Activated CD4-positive, alpha-beta T cell treated with anti-CD3 and anti-CD28 coated beads for 48 hours (primary cell): ENCODE measurements at regions not wholly inside any gene's neighbourhood (a gene's known extent, or its start where the extent isn't known, plus 50 kb on each side); places are given as distances from the start of the nearest gene placed in this dataset.
"Not testable (repeated sequence)": the region's sequence is repeated elsewhere in the genome, so short reads cannot be mapped to it uniquely, and the experiment has no call there.

Experiments used
- DNase-seq: peaks from one replicate; pipeline ENCODE4 v3.0.0-alpha.2; 2020

DNA sequence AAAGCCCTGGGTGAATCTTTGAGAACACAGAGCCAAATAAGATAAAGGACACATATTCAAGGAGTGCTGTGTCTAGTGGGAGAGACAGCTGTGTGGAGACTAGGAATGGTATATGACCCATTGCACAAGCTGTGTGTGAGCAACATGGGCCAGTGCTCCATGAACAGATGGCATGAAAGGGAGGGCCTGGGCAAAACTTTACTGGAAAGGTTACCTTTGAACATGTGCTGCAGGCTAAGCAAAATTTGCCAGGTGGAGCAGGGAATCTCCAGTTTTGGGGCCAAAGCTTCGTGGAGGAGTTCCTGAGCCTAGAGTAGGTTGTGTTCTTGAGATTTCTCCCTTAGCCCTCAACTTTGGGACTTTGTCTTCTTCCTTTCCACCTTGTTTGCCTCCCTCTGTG is 446.1 kb upstream of the PROX1 start:
- no peak for DNase-seq

- not testable (repeated sequence) for DNase-seq
Measured at GRCh38 chr1:213545181-213545580, 442.6 kb upstream of the PROX1 start.

DNA sequence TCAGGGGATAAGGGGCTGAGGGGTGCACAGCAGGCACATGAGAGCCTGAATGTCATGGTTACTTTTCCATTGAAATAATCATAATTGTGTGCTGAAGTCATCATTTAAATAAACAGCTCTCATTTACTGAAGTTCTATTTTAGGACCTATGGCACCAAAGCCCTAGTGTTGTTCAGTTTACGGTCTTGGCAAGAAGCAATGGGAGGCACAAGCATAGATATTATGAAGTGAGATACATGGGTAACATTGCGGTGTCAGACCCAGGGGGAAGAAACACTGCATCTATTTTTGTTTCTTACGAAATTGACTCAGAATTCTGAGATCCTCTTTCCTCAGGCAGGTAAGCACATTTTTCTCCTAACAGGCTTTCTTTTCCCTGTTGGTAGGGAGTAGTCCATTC is 437.8 kb upstream of the PROX1 start:
- DNase-seq = no peak

DNA sequence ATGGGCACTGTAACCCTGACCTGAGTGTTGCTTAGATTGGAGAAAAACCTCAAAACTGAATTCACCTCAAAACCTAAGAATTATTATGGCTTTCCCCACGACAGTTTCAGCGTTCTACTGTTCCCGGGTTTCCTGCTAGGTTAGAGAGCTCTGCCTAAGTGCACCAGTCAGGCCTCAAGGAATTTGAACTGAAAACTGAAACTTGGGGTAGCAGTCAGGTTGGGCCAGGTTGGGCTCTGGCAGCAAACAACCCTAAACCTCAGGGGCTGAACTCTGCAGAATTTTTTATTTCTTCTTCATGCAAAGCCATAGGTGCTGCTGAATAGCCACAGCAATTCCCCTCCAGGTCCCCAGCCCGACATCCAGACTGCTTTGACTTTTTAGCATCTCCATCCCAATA is 437.0 kb upstream of the PROX1 start:
- no peak for DNase-seq

DNA sequence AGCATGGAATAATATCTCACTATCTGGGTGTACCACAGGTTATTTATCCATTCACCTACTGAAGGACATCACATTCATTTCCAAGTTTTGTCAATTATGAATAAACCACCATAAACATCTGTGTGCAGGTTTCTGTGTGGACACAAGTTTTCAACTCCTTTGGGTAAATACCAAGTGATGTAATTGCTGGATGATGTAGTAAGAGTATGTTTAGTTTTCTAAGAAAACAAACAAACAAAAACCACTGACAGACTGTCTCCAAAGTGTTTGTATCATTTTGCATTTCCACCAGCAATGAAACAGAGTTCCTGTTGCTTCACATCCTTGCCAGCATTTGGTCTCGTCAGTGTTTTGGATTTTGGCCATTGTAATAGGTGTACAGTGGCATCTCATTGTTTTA is 435.7 kb upstream of the PROX1 start:
- DNase-seq = no peak

DNA sequence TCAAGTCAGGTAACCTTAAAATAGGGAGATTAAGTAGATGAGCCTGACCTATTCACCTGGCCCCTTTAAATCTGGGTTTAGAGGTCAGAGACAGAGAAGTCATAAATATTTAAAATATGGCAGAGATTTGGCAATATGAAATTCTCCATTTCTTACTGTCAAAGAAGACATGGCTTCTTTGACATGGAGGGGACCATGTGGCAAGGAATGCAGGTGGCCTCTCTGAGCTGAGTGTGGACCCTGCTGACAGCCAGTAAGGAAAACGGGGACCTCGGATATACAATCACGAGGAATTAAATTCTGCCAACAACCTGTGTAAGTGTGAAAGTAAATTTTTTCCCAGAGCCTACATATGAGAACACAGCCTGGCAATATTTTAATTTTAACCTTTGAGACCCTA is 427.5 kb upstream of the PROX1 start:
- no peak for DNase-seq

GRCh38 chr1:213561870-213562269 is 425.9 kb upstream of the PROX1 start:
- no peak for DNase-seq

- DNase-seq = no peak
Measured at GRCh38 chr1:213564215-213564659, 423.5 kb upstream of the PROX1 start.

DNA sequence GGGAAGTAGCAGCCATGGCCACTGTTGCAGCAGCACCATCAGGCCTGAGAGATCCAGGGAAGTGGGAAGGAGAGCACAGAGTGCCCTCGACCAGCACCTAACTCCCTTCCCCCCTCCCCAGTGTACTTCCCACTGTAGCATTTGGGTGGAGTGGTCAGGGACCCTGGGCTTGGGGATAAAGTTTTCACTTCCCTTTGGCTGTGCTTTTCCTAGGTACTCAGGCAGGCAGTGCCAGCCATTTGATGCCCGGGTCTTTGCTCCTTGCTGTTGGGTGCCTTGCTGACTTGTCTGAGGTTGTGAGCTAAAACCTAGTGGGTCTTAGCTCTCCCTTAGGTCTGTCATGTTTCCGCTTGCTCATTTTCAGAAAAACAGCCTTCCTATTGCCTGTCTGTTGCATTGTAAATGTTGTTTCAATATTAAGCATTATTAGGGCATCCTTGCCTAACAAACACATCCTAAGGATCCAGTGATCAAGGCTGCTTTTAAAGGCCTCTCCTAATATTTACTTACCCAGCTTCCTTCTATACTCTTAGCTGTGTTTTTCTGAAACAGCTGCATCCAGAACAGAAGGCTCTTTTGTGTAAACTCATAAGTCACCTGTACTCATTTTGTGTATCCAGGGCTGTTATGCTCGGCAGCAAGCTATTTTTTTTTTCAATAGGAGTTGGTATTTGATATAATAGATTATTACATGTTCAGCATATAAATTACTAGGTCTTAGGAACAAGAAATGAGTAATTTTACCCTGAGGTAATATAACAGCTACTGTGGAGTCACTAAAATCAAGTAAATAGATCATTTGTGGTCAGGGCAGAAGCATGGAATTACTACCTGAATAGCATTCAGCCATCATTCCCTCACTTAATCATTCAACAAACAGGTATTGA is 418.6 kb upstream of the PROX1 start:
- DNase-seq = no peak

DNA sequence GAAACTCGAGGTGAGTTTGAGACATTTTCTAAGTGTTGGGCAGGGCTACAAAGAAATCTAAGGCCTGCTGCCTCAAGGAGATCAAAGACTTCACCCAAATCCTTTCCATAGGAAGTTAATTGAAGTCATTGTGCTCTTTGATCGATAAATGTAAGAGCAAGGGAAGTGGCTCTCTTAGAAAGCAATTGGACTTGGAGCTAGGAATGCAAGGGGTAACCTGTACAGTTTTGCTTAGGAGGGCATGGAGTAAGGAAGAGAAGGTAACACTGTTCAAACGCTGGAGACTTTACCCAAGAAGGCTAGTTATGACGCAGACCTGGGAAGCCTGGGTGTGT is 418.0 kb upstream of the PROX1 start:
- no peak for DNase-seq

- no peak for DNase-seq
Measured at GRCh38 chr1:213570487-213570886, 417.3 kb upstream of the PROX1 start.

- no peak for DNase-seq
Measured at GRCh38 chr1:213571419-213571818, 416.4 kb upstream of the PROX1 start.

DNA sequence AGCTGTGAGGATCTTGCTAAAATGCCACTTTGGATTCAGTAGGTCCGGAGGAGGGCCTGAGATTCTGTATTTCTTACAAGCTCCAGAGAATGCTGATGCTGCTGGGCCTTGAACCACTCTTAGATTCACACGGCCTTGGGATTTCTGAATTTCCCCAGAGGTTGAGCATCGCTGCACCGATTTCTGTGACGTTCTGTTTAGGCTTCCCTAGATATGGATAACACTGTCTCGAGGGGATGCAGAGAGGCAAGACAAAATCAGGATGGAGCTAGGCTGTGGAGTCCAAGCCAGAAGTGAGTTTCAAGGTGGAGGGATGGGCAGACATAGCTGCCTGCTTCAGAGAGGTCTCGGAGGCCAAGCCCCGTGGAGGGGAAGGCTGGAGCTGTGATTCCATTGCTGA is 415.9 kb upstream of the PROX1 start:
- DNase-seq = no peak

- no peak for DNase-seq
Measured at GRCh38 chr1:213572912-213573647, 414.7 kb upstream of the PROX1 start.

GRCh38 chr1:213573648-213574009 is 414.1 kb upstream of the PROX1 start:
- no peak for DNase-seq

GRCh38 chr1:213582976-213583567 is 404.7 kb upstream of the PROX1 start:
- DNase-seq = no peak

- DNase-seq = no peak
Measured at GRCh38 chr1:213584272-213584671, 403.5 kb upstream of the PROX1 start.

DNA sequence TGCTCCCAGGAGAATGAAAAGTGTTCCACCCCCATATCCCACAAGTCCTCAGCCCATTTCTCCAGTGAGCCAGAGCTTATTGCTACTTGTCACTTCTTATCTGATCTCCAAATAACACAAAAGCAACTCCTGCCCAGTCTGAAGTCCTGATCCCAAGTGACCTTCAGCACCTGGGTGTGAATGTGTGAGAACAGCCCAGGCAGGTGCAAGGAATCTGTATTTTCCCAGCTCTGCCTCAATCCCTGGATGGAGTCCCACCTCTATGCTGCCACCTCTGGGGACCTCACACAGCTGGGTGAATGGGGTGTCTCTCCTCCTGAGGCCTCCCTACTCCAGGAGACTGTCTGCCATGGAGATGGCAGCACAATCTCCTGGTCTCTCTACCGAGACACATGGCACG is 402.4 kb upstream of the PROX1 start:
- no peak for DNase-seq

DNA sequence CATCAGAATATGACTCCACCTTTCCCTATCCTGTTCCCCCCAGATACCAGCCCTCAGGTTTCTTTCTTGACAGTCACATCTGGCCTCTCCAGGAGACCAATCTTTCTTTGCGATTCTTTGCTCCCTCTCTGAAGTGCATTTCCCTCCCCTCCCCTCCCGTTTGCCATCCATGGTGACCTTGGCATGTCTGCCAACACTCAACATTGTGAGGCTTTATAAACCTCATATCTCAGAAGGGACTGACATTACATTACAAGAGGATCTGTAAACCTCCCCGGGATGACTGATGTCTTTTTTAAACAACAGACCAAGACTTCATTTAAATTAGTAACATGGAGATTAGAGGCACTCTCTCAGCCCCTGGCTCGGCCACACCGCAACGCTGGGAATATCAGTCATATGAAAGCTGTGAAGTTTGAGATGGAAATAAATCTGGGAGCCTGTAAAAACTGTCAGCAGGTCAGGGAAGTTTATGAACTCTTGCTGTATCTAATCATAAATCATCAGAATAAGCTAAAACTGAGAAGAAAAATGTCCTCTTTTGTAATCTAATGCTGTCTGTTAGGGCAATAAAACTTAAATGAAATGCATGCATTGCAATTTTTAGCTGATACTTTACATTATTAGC is 401.7 kb upstream of the PROX1 start:
- DNase-seq = no peak

DNA sequence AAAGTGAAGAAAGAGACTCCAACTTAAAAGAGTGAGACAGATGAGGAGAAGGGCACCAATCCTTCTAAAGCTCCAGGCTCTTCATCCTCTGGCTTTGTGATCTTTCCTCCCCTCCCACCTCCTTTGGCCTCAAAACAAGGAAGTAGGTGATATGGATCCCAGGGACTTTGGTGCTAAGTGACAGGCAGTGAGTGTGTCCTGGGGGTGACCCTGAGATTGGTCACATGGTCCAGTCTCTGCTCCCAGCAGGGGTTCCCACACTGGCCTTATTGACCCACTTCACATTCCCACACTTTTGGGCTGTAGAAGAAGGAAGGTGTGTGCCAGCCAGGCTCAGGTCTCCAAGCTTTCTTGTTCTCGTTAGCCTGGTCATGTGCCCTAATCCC is 401.2 kb upstream of the PROX1 start:
- DNase-seq = no peak

- DNase-seq = no peak
Measured at GRCh38 chr1:213596729-213597128, 391.0 kb upstream of the PROX1 start.

DNA sequence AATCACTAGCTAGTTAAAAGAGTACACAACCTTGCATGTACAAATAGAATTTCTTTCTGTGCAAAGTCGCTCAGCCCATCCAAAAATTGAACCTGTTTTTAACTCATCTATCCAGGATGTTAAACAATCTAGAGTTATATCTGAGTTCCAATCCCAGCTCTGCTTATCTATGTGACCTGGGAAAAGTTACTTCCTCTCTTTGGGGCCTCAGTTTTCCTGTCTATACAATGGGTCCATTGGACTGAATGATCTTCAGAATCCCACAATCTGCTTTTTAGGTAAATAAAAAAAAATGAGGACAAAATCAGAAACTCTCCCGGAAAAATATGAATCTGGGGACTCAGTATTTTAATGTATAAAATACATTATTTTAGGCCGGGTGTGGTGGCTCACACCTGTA is 389.5 kb upstream of the PROX1 start:
- DNase-seq = no peak

DNA sequence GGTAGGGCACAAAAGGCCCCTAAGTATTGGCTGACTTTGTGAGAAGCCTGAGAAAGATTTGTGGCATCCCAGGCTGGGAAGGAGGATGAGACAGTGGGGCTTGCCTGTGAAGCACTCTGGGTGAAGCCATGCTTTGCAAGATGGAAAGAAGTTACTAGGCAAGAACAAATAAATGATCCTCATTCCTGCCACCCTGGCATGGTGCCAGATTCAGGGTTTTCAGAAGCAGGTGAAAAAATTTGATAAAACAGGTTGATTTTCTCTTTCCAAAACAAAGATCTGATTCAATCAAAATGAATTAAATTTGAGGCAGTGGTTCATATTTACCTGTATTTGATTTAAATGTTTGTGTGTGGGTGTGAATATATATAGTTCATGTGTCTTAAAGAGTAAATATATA is 386.9 kb upstream of the PROX1 start:
- no peak for DNase-seq

DNA sequence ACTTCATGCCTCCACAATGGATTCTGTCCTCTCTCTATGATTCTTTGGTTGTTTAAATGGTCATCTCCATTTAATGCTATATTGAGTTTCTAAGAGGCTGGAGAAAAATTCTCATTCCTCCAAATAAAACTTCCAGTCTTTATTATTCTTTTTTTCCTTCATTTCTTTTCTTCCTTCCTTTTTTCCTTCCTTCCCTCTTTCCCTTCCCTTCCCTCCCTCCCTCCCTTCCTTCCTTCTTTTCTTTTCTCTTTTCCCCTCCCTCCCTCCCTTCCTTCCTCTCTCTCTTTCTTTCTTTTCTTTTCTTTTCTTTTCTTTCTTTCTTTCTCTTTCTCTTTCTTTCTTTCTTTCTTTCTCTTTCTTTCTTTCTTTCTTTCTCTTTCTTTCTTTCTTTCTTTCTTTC is 386.1 kb upstream of the PROX1 start:
- not testable (repeated sequence) for DNase-seq
